ENCODE measurements at regions not wholly inside any gene's neighbourhood (a gene's known extent, or its start where the extent isn't known, plus 50 kb on each side); places are given as distances from the start of the nearest gene placed in this dataset.

GRCh38 chr5:124207118-124207517, 539.3 kb downstream of the ZNF608 start:
- no peak for TF ChIP-seq POLR2AphosphoS5 (IDR thresholded peaks at IDR 0.05; ENCODE audit: borderline replicate concordance, low read depth, low read length)
- no peak for TF ChIP-seq EZH2 (IDR thresholded peaks at IDR 0.05)
